Loucy (cell line): ENCODE measurements at regions not wholly inside any gene's neighbourhood (a gene's known extent, or its start where the extent isn't known, plus 50 kb on each side); places are given as distances from the start of the nearest gene placed in this dataset.

Source experiments
- H2AFZ ChIP-seq: fragments of 200-600 bp; sonication (generic); 2 replicates; pipeline ENCODE4 v1.6.0; 2016; ENCODE audit warnings: antibody characterized with exemption, mild to moderate bottlenecking, low read length, moderate library complexity
- H3F3A ChIP-seq: fragments of 200-600 bp; 2 replicates; pipeline ENCODE4 v1.6.0; 2016; ENCODE audit warnings: antibody characterized with exemption, low read depth, mild to moderate bottlenecking
- H3K27me3 ChIP-seq: fragments of 200-600 bp; sonication (generic); 2 replicates; pipeline ENCODE4 v1.6.1; 2014; ENCODE audit warnings: low read length, mild to moderate bottlenecking; ENCODE audit not compliant: insufficient read depth, poor library complexity, severe bottlenecking
- H3K36me3 ChIP-seq: fragments of 200-600 bp; sonication (generic); 2 replicates; pipeline ENCODE4 v1.6.1; 2016; ENCODE audit warnings: low read length; ENCODE audit not compliant: insufficient read depth
- H3K4me1 ChIP-seq: fragments of 200-600 bp; sonication (generic); 2 replicates; pipeline ENCODE4 v1.5.1; 2014; ENCODE audit warnings: low read length, mild to moderate bottlenecking; ENCODE audit not compliant: insufficient read depth, poor library complexity, severe bottlenecking
- H3K4me2 ChIP-seq: fragments of 200-600 bp; sonication (generic); 2 replicates; pipeline ENCODE4 v1.6.0; 2014; ENCODE audit warnings: antibody characterized with exemption, low read length, low read depth, mild to moderate bottlenecking; ENCODE audit not compliant: poor library complexity, severe bottlenecking
- H3K4me3 ChIP-seq: fragments of 200-600 bp; sonication (generic); 2 replicates; pipeline ENCODE4 v1.5.1; 2014; ENCODE audit warnings: low read length, mild to moderate bottlenecking, mixed read lengths; ENCODE audit not compliant: poor library complexity, severe bottlenecking
- H3K79me2 ChIP-seq: fragments of 200-600 bp; sonication (generic); 2 replicates; pipeline ENCODE4 v1.6.1; 2014; ENCODE audit warnings: low read length; ENCODE audit not compliant: insufficient read depth
- H3K9ac ChIP-seq: fragments of 200-600 bp; sonication (generic); 2 replicates; pipeline ENCODE4 v1.6.0; 2014; ENCODE audit warnings: mild to moderate bottlenecking, low read depth, low read length, moderate library complexity; ENCODE audit not compliant: poor library complexity, severe bottlenecking
- H3K9me2 ChIP-seq: fragments of 200-600 bp; sonication (generic); replicated peaks from 2 replicates; pipeline ENCODE4 v1.6.1; 2016; ENCODE audit warnings: low read depth, low read length, mixed read lengths
- H3K9me3 ChIP-seq: fragments of 200-600 bp; sonication (generic); 2 replicates; pipeline ENCODE4 v1.6.1; 2014; ENCODE audit warnings: mild to moderate bottlenecking, antibody characterized with exemption, low read length, low read depth; ENCODE audit not compliant: insufficient read depth
- H4K20me1 ChIP-seq: fragments of 200-600 bp; sonication (generic); 2 replicates; pipeline ENCODE4 v1.6.0; 2014; ENCODE audit warnings: antibody characterized with exemption, low read length, mild to moderate bottlenecking; ENCODE audit not compliant: insufficient read depth, poor library complexity, severe bottlenecking
- EZH2phosphoT487 ChIP-seq: fragments of 200-600 bp; IDR thresholded peaks from 2 replicates; pipeline ENCODE4 v1.6.1; 2018; ENCODE audit warnings: antibody characterized with exemption, mild to moderate bottlenecking, moderate library complexity, borderline replicate concordance
- TF ChIP-seq, protein P1 (sequence below): fragments of 200-600 bp; sonication (generic); conservative IDR thresholded peaks from 2 replicates; pipeline ENCODE4 v1.5.1; 2014; ENCODE audit warnings: mild to moderate bottlenecking, antibody characterized with exemption, low read length

GRCh38 chr4:126686491-126686890 is 946.3 kb upstream of the INTU start:
- Histone ChIP-seq H3K4me3 (no peak overlapping the region), H3K9ac (no peak overlapping the region), H3K4me2 (no peak overlapping the region), H3K9me2 (no peaks in the 10 kb centered on the region), H4K20me1 (no peaks in the 10 kb centered on the region), H3K79me2 (no peaks in the 10 kb centered on the region), H3K4me1 (no peaks in the 10 kb centered on the region), H3K27me3 (no peaks in the 10 kb centered on the region), H2AFZ (no peak overlapping the region), H3K36me3 (no peaks in the 10 kb centered on the region), H3F3A (no peaks in the 10 kb centered on the region), H3K9me3 (no peaks in the 10 kb centered on the region)
- TF ChIP-seq EZH2phosphoT487 = no peak
- TF ChIP-seq, protein P1, sequence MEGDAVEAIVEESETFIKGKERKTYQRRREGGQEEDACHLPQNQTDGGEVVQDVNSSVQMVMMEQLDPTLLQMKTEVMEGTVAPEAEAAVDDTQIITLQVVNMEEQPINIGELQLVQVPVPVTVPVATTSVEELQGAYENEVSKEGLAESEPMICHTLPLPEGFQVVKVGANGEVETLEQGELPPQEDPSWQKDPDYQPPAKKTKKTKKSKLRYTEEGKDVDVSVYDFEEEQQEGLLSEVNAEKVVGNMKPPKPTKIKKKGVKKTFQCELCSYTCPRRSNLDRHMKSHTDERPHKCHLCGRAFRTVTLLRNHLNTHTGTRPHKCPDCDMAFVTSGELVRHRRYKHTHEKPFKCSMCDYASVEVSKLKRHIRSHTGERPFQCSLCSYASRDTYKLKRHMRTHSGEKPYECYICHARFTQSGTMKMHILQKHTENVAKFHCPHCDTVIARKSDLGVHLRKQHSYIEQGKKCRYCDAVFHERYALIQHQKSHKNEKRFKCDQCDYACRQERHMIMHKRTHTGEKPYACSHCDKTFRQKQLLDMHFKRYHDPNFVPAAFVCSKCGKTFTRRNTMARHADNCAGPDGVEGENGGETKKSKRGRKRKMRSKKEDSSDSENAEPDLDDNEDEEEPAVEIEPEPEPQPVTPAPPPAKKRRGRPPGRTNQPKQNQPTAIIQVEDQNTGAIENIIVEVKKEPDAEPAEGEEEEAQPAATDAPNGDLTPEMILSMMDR = no peak

GRCh38 chr4:126687655-126688358 is 945.0 kb upstream of the INTU start:
- H4K20me1 ChIP-seq = no peaks in the 10 kb centered on the region
- H3F3A ChIP-seq = no peaks in the 10 kb centered on the region
- no peak overlapping the region for H3K4me2 ChIP-seq
- no peak overlapping the region for H3K9ac ChIP-seq
- no peaks in the 10 kb centered on the region for H3K79me2 ChIP-seq
- H3K9me2 ChIP-seq = no peaks in the 10 kb centered on the region
- TF ChIP-seq, protein P1 = no peak
- TF ChIP-seq EZH2phosphoT487 = no peak
- no peaks in the 10 kb centered on the region for H3K36me3 ChIP-seq
- no peak overlapping the region for H2AFZ ChIP-seq
- no peak overlapping the region for H3K4me3 ChIP-seq
- H3K27me3 ChIP-seq = no peaks in the 10 kb centered on the region
- H3K4me1 ChIP-seq = no peaks in the 10 kb centered on the region
- H3K9me3 ChIP-seq = no peaks in the 10 kb centered on the region

GRCh38 chr4:126691797-126692196 is 941.0 kb upstream of the INTU start:
- Histone ChIP-seq H3K4me1 (no peaks in the 10 kb centered on the region), H4K20me1 (no peaks in the 10 kb centered on the region), H3K36me3 (no peaks in the 10 kb centered on the region), H3K27me3 (no peaks in the 10 kb centered on the region), H3F3A (no peaks in the 10 kb centered on the region), H3K9me2 (no peaks in the 10 kb centered on the region), H3K9me3 (no peaks in the 10 kb centered on the region), H3K4me3 (no peak overlapping the region), H2AFZ (no peak overlapping the region), H3K79me2 (no peaks in the 10 kb centered on the region), H3K4me2 (no peak overlapping the region), H3K9ac (no peak overlapping the region)
- no peak for TF ChIP-seq EZH2phosphoT487
- TF ChIP-seq, protein P1 = no peak
